GM18909 (cell line): ENCODE measurements at regions not wholly inside any gene's neighbourhood (a gene's known extent, or its start where the extent isn't known, plus 50 kb on each side); places are given as distances from the start of the nearest gene placed in this dataset.

Experiments
- ATAC-seq: cut with Tn5 transposase; IDR thresholded peaks from one replicate; pipeline ENCODE4 v1.9.1; 2021; ENCODE audit warnings: mild to moderate bottlenecking; ENCODE audit not compliant: unreplicated experiment, poor library complexity

- ATAC-seq = no peak
Measured at GRCh38 chr16:17691899-17692176, 221.1 kb upstream of the XYLT1 start.

GRCh38 chr16:17691106-17691898 lies 220.5 kb upstream of the XYLT1 start:
- no peak for ATAC-seq

GRCh38 chr16:17685447-17685846 lies 214.7 kb upstream of the XYLT1 start:
- no peak for ATAC-seq

GRCh38 chr16:17683281-17683680 lies 212.5 kb upstream of the XYLT1 start:
- no peak for ATAC-seq

- no peak for ATAC-seq
Measured at GRCh38 chr16:17676171-17676570, 205.4 kb upstream of the XYLT1 start.

GRCh38 chr16:17668386-17668785 lies 197.6 kb upstream of the XYLT1 start:
- no peak for ATAC-seq

GRCh38 chr16:17666293-17666692 lies 195.5 kb upstream of the XYLT1 start:
- ATAC-seq = no peak

GRCh38 chr16:17658881-17659280 lies 188.1 kb upstream of the XYLT1 start:
- ATAC-seq = no peak

GRCh38 chr16:17657045-17657444 lies 186.3 kb upstream of the XYLT1 start:
- ATAC-seq = no peak

GRCh38 chr16:17654571-17654970 lies 183.8 kb upstream of the XYLT1 start:
- ATAC-seq = no peak

- no peak for ATAC-seq
Measured at GRCh38 chr16:17654142-17654541, 183.4 kb upstream of the XYLT1 start.

GRCh38 chr16:17647879-17648872 lies 177.4 kb upstream of the XYLT1 start:
- no peak for ATAC-seq

- ATAC-seq = no peak
Measured at GRCh38 chr16:17643935-17644334, 173.2 kb upstream of the XYLT1 start.

- ATAC-seq = no peak
Measured at GRCh38 chr16:17641990-17642389, 171.2 kb upstream of the XYLT1 start.

GRCh38 chr16:17638134-17638533 lies 167.4 kb upstream of the XYLT1 start:
- ATAC-seq = no peak

- no peak for ATAC-seq
Measured at GRCh38 chr16:17635183-17635582, 164.4 kb upstream of the XYLT1 start.

GRCh38 chr16:17633181-17633951 lies 162.6 kb upstream of the XYLT1 start:
- no peak for ATAC-seq

GRCh38 chr16:17632667-17633066 lies 161.9 kb upstream of the XYLT1 start:
- ATAC-seq = no peak

GRCh38 chr16:17629936-17630335 lies 159.2 kb upstream of the XYLT1 start:
- ATAC-seq = no peak

GRCh38 chr16:17628983-17629382 lies 158.2 kb upstream of the XYLT1 start:
- ATAC-seq = no peak

GRCh38 chr16:17622366-17622765 lies 151.6 kb upstream of the XYLT1 start:
- ATAC-seq = no peak
